ENCODE measurements at regions not wholly inside any gene's neighbourhood (a gene's known extent, or its start where the extent isn't known, plus 50 kb on each side); places are given as distances from the start of the nearest gene placed in this dataset.

GRCh38 chr14:43621282-43621681 is 885.8 kb downstream of the FSCB start:
- TF ChIP-seq, protein P1, sequence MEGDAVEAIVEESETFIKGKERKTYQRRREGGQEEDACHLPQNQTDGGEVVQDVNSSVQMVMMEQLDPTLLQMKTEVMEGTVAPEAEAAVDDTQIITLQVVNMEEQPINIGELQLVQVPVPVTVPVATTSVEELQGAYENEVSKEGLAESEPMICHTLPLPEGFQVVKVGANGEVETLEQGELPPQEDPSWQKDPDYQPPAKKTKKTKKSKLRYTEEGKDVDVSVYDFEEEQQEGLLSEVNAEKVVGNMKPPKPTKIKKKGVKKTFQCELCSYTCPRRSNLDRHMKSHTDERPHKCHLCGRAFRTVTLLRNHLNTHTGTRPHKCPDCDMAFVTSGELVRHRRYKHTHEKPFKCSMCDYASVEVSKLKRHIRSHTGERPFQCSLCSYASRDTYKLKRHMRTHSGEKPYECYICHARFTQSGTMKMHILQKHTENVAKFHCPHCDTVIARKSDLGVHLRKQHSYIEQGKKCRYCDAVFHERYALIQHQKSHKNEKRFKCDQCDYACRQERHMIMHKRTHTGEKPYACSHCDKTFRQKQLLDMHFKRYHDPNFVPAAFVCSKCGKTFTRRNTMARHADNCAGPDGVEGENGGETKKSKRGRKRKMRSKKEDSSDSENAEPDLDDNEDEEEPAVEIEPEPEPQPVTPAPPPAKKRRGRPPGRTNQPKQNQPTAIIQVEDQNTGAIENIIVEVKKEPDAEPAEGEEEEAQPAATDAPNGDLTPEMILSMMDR (IDR thresholded peaks at IDR 0.05) = no peak
- TF ChIP-seq POLR2A (IDR thresholded peaks at IDR 0.05) (no peak), EP300 (IDR thresholded peaks at IDR 0.05) (no peak)
- Histone ChIP-seq H3K4me1 (no peaks in the 10 kb centered on the region), H3K27ac (no peak overlapping the region), H3K36me3 (no peaks in the 10 kb centered on the region), H3K27me3 (no peaks in the 10 kb centered on the region), H3K4me3 (no peak overlapping the region), H3K9me3 (no peaks in the 10 kb centered on the region)
- DNase-seq (ENCODE audit: low spot score in 2 of 2) = no peak

GRCh38 chr14:43595096-43595772 is 911.8 kb downstream of the FSCB start:
- WGBS, 2 donors = 55 to 78% methylated on average over 2 of the region's 2 CpGs
- TF ChIP-seq POLR2A (IDR thresholded peaks at IDR 0.05) (no peak), EP300 (IDR thresholded peaks at IDR 0.05) (no peak)
- TF ChIP-seq, protein P1 (IDR thresholded peaks at IDR 0.05) = no peak

GRCh38 chr14:43591776-43592175 is 915.3 kb downstream of the FSCB start:
- WGBS, 2 donors = 36 to 64% methylated on average over 3 of the region's 3 CpGs
- no peak for DNase-seq (ENCODE audit: low spot score in 2 of 2)
- no peaks in the 10 kb centered on the region for H3K4me1 ChIP-seq
- TF ChIP-seq POLR2A (IDR thresholded peaks at IDR 0.05) (no peak), EP300 (IDR thresholded peaks at IDR 0.05) (no peak)
- TF ChIP-seq, protein P1 (IDR thresholded peaks at IDR 0.05) = no peak
- no peaks in the 10 kb centered on the region for H3K36me3 ChIP-seq
- H3K27me3 ChIP-seq = no peaks in the 10 kb centered on the region
- H3K4me3 ChIP-seq = no peak overlapping the region
- no peaks in the 10 kb centered on the region for H3K9me3 ChIP-seq
- H3K27ac ChIP-seq = no peak overlapping the region

More at GRCh38 chr14:43595096-43595772, 911.8 kb downstream of the FSCB start:
- Histone ChIP-seq H3K27me3 (no peaks in the 10 kb centered on the region), H3K27ac (no peak overlapping the region), H3K4me1 (no peaks in the 10 kb centered on the region), H3K9me3 (no peaks in the 10 kb centered on the region), H3K4me3 (no peak overlapping the region), H3K36me3 (no peaks in the 10 kb centered on the region)
- DNase-seq (ENCODE audit: low spot score in 2 of 2) = no peak

DNA sequence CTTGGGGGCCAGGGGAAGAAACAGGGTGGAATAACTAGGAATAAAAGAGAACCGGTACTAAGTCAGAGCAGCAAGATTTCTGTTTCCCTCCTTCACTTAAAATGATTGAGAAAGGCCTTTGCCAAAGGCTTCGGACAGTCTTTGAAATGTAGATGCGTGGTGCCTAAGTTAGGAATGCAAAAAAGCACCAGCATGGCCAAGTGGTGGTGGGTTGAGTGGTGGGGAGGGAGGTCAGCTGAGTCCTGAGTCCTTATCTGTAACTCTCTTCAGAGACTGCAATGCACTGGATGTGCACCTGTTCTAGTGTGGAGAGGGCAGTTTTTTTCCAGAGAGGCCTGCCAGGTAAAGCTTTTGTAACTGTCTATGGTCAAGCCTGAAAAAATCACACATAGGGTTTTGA is 919.9 kb downstream of the FSCB start:
- Histone ChIP-seq H3K36me3 (no peaks in the 10 kb centered on the region), H3K9me3 (no peaks in the 10 kb centered on the region), H3K4me3 (no peak overlapping the region), H3K4me1 (no peaks in the 10 kb centered on the region), H3K27me3 (no peaks in the 10 kb centered on the region), H3K27ac (no peak overlapping the region)
- TF ChIP-seq EP300 (IDR thresholded peaks at IDR 0.05) (no peak), POLR2A (IDR thresholded peaks at IDR 0.05) (no peak)
- TF ChIP-seq, protein P1 (IDR thresholded peaks at IDR 0.05) = no peak
- 51 to 71% methylated on average over 3 of the region's 3 CpGs for WGBS, 2 donors
- DNase-seq (ENCODE audit: low spot score in 2 of 2) = no peak

- 69 to 83% methylated on average over 2 of the region's 2 CpGs for WGBS, 2 donors
- H3K4me3 ChIP-seq = no peak overlapping the region
- H3K36me3 ChIP-seq = no peaks in the 10 kb centered on the region
- peaks cover 0 to 13% (median 0%) of the 10 kb centered on the region in 4 donors for H3K9me3 ChIP-seq
- no peak for DNase-seq (ENCODE audit: low spot score in 2 of 2)
- no peak overlapping the region for H3K27ac ChIP-seq
- H3K4me1 ChIP-seq = no peaks in the 10 kb centered on the region
- H3K27me3 ChIP-seq = no peaks in the 10 kb centered on the region
- no peak for TF ChIP-seq POLR2A (IDR thresholded peaks at IDR 0.05)
- TF ChIP-seq EP300 (IDR thresholded peaks at IDR 0.05) = no peak
- TF ChIP-seq, protein P1 (IDR thresholded peaks at IDR 0.05) = no peak
Observed at GRCh38 chr14:43579671-43580070, 927.4 kb downstream of the FSCB start.
